Amniotic epithelial cell (primary cell): ENCODE measurements at regions not wholly inside any gene's neighbourhood (a gene's known extent, or its start where the extent isn't known, plus 50 kb on each side); places are given as distances from the start of the nearest gene placed in this dataset.
A peak's percentile ranks its signal among the peaks of the same experiment; 100 is the strongest.
"Not testable (repeated sequence)": the region's sequence is repeated elsewhere in the genome, so short reads cannot be mapped to it uniquely, and the experiment has no call there.

Experiments used
- DNase-seq: peaks from one replicate; pipeline ENCODE4 v3.0.0-alpha.2; 2010; ENCODE audit warnings: low read depth

- DNase-seq: not testable (repeated sequence)
Observed at GRCh38 chrX:71822314-71822713, 59.2 kb downstream of the CXorf49B start.

GRCh38 chrX:71823391-71824057 is 60.4 kb downstream of the CXorf49B start:
- no peak for DNase-seq

- DNase-seq: no peak
Observed at GRCh38 chrX:71828086-71828485, 64.9 kb downstream of the CXorf49B start.

- DNase-seq: not testable (repeated sequence)
Observed at GRCh38 chrX:71838092-71838491, 72.6 kb upstream of the NHSL2 start.

GRCh38 chrX:71846429-71846828 is 64.2 kb upstream of the NHSL2 start:
- peak; percentile 83 for DNase-seq

- no peak for DNase-seq
Observed at GRCh38 chrX:71852182-71852581, 58.5 kb upstream of the NHSL2 start.

GRCh38 chrX:71859637-71860036 is 51.0 kb upstream of the NHSL2 start:
- peak; percentile 24 for DNase-seq
